ENCODE measurements at regions not wholly inside any gene's neighbourhood (a gene's known extent, or its start where the extent isn't known, plus 50 kb on each side); places are given as distances from the start of the nearest gene placed in this dataset.

- TF ChIP-seq CTCF (IDR thresholded peaks at IDR 0.05 in 4 of 5, conservative IDR thresholded peaks at IDR 0.05 in 1 of 5), result no peak
- no peak for TF ChIP-seq POLR2A (IDR thresholded peaks at IDR 0.05)
Observed at GRCh38 chr17:52546990-52547389, 388.5 kb upstream of the CA10 start.
